GM23338 (cell line): ENCODE measurements at regions not wholly inside any gene's neighbourhood (a gene's known extent, or its start where the extent isn't known, plus 50 kb on each side); places are given as distances from the start of the nearest gene placed in this dataset.

Source experiments
- ATAC-seq: fragments of 200-7000 bp; cut with Tn5 transposase; 3 replicates; pipeline ENCODE4 v1.9.1; 2020
- DNase-seq: peaks from one replicate; pipeline ENCODE4 v3.0.0-alpha.2; 2015; ENCODE audit warnings: low spot score
- H2AFZ ChIP-seq: fragments of 200-600 bp; sonication (generic); 2 replicates; pipeline ENCODE4 v1.8.0; 2016; ENCODE audit warnings: antibody characterized with exemption, mild to moderate bottlenecking, moderate library complexity
- H3F3A ChIP-seq: fragments of 200-600 bp; sonication (generic); replicated peaks from 2 replicates; pipeline ENCODE4 v1.8.0; 2017; ENCODE audit warnings: antibody characterized with exemption, mixed run types, low read depth
- H3K27ac ChIP-seq: fragments of 200-600 bp; sonication (generic); 2 replicates; pipeline ENCODE4 v1.6.1; 2016; ENCODE audit warnings: low read depth
- H3K27me3 ChIP-seq: fragments of 200-600 bp; sonication (generic); 2 replicates; pipeline ENCODE4 v1.8.0; 2016; ENCODE audit warnings: mild to moderate bottlenecking, mixed run types, moderate library complexity; ENCODE audit not compliant: insufficient read depth
- H3K36me3 ChIP-seq: fragments of 200-600 bp; sonication (generic); 2 replicates; pipeline ENCODE4 v1.8.0; 2016; ENCODE audit warnings: mild to moderate bottlenecking; ENCODE audit not compliant: insufficient read depth
- H3K4me1 ChIP-seq: fragments of 200-600 bp; sonication (generic); 2 replicates; pipeline ENCODE4 v1.8.0; 2016; ENCODE audit warnings: mild to moderate bottlenecking, moderate library complexity; ENCODE audit not compliant: insufficient read depth
- H3K4me2 ChIP-seq: fragments of 200-600 bp; sonication (generic); 2 replicates; pipeline ENCODE4 v1.7.1; 2017; ENCODE audit warnings: mixed run types
- H3K4me3 ChIP-seq: fragments of 200-600 bp; sonication (generic); 2 replicates; pipeline ENCODE4 v1.6.1; 2016; ENCODE audit warnings: mixed run types
- H3K79me2 ChIP-seq: fragments of 200-600 bp; sonication (generic); replicated peaks from 2 replicates; pipeline ENCODE4 v1.8.0; 2017; ENCODE audit warnings: mild to moderate bottlenecking; ENCODE audit not compliant: insufficient read depth
- H3K9me2 ChIP-seq: fragments of 200-600 bp; sonication (generic); 2 replicates; pipeline ENCODE4 v1.8.0; 2017; ENCODE audit not compliant: insufficient read depth
- H4K20me1 ChIP-seq: fragments of 200-600 bp; sonication (generic); replicated peaks from 2 replicates; pipeline ENCODE4 v1.8.0; 2017; ENCODE audit warnings: mild to moderate bottlenecking; ENCODE audit not compliant: insufficient read depth
- H3K27ac Mint-ChIP-seq: 2 replicates; pipeline ENCODE4 v1.8.0; 2020; ENCODE audit warnings: inconsistent platforms, mild to moderate bottlenecking, moderate library complexity, mixed read lengths
- H3K27me3 Mint-ChIP-seq: 3 replicates; pipeline ENCODE4 v1.8.0; 2022; ENCODE audit warnings: low read depth, mild to moderate bottlenecking, moderate library complexity, mixed read lengths, inconsistent platforms; ENCODE audit not compliant: insufficient read depth, poor library complexity
- H3K36me3 Mint-ChIP-seq: 3 replicates; pipeline ENCODE4 v1.8.0; 2021; ENCODE audit warnings: low read depth, mild to moderate bottlenecking, inconsistent platforms, moderate library complexity, mixed read lengths
- H3K4me1 Mint-ChIP-seq: 3 replicates; pipeline ENCODE4 v1.8.0; 2020; ENCODE audit warnings: mild to moderate bottlenecking, inconsistent platforms, mixed read lengths
- H3K4me3 Mint-ChIP-seq: 3 replicates; pipeline ENCODE4 v1.8.0; 2021; ENCODE audit warnings: moderate library complexity, mild to moderate bottlenecking, inconsistent platforms, mixed read lengths
- H3K9me3 Mint-ChIP-seq: 3 replicates; pipeline ENCODE4 v1.8.0; 2020; ENCODE audit warnings: moderate library complexity, mild to moderate bottlenecking, inconsistent platforms, mixed read lengths
- CREB1 ChIP-seq: fragments of 250-450 bp; sonication (Bioruptor Pico); IDR thresholded peaks from 2 replicates; pipeline ENCODE4 v1.5.0; 2020; ENCODE audit warnings: low read depth, mild to moderate bottlenecking, moderate library complexity
- EZH2 ChIP-seq: fragments of 200-600 bp; sonication (generic); IDR thresholded peaks from one replicate; pipeline ENCODE4 v1.8.0; 2017; ENCODE audit warnings: antibody characterized with exemption, mild to moderate bottlenecking, low read depth; ENCODE audit not compliant: unreplicated experiment
- EZH2phosphoT487 ChIP-seq: fragments of 200-600 bp; sonication (generic); IDR thresholded peaks from one replicate; pipeline ENCODE4 v1.8.1; 2018; ENCODE audit warnings: antibody characterized with exemption; ENCODE audit not compliant: unreplicated experiment
- JUNB ChIP-seq: IDR thresholded peaks from one replicate; pipeline ENCODE4 v1.6.1; 2016; ENCODE audit warnings: antibody characterized with exemption; ENCODE audit not compliant: unreplicated experiment
- NANOG ChIP-seq: IDR thresholded peaks from 2 replicates; pipeline ENCODE4 v1.6.1; 2016; ENCODE audit warnings: antibody characterized with exemption, borderline replicate concordance
- POLR2AphosphoS5 ChIP-seq: IDR thresholded peaks from 2 replicates; pipeline ENCODE4 v1.6.1; 2016; ENCODE audit warnings: antibody characterized with exemption, low read depth
- REST ChIP-seq: IDR thresholded peaks from one replicate; pipeline ENCODE4 v1.6.1; 2018; ENCODE audit warnings: antibody characterized with exemption; ENCODE audit not compliant: unreplicated experiment
- STAT1 ChIP-seq: IDR thresholded peaks from one replicate; pipeline ENCODE4 v1.6.1; 2016; ENCODE audit warnings: antibody characterized with exemption; ENCODE audit not compliant: unreplicated experiment
- ZNF331 ChIP-seq: fragments of 250-450 bp; sonication (Bioruptor Pico); IDR thresholded peaks from 2 replicates; pipeline ENCODE4 v1.5.0; 2020; ENCODE audit warnings: low read depth, mild to moderate bottlenecking, moderate library complexity
- TF ChIP-seq, protein P1 (sequence below): fragments of 250-450 bp; sonication (Bioruptor Pico); IDR thresholded peaks from 2 replicates; pipeline ENCODE4 v1.5.0; 2020; ENCODE audit warnings: mild to moderate bottlenecking, moderate library complexity
- TF ChIP-seq, protein P2 (sequence below): IDR thresholded peaks from 2 replicates; pipeline ENCODE4 v1.6.1; 2016; ENCODE audit warnings: antibody characterized with exemption

DNA sequence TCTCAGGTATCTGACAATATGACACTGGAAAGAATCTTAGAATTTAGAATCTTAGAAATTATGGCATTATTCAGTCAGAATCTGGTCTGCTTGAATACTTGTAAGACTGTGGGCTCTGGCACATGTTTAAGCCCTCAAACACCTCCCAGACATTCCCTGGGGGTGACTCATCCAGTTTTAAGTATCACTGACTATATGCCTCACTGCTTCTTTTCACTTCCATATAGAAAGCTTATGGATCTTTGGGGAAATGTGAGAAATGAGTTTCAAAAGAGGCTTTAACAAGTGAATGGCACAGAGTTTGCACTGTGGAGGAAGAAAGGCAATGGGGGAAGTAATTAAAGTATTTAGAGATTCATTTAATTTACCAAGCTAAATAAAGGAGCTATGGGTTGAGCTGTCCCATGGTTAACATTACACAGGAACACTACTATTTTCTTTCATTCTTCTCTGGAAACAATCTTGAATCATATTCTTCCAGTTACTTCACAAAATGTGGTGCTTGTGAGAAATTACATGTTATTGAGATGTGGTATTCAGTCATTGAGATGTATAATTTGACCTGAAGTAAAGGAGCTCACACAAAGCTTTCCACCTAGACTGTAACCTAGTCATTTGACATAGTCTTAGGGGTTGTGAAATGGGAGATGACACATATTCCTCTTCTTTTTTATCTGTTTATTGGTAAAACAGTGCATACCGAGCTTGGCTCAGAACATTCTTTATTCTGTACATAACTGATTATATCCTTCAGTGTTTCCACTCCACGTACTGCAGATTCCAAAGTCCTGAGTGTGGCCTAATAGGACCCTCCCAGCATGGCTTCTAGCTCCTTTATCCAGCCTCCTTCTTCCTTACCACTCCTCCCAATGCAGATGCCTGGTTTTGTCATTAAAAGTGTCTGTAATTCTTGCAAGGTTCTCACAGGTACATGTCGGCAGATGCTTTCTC lies 544.6 kb upstream of the NECTIN3 start (continued):
- TF ChIP-seq, protein P1, sequence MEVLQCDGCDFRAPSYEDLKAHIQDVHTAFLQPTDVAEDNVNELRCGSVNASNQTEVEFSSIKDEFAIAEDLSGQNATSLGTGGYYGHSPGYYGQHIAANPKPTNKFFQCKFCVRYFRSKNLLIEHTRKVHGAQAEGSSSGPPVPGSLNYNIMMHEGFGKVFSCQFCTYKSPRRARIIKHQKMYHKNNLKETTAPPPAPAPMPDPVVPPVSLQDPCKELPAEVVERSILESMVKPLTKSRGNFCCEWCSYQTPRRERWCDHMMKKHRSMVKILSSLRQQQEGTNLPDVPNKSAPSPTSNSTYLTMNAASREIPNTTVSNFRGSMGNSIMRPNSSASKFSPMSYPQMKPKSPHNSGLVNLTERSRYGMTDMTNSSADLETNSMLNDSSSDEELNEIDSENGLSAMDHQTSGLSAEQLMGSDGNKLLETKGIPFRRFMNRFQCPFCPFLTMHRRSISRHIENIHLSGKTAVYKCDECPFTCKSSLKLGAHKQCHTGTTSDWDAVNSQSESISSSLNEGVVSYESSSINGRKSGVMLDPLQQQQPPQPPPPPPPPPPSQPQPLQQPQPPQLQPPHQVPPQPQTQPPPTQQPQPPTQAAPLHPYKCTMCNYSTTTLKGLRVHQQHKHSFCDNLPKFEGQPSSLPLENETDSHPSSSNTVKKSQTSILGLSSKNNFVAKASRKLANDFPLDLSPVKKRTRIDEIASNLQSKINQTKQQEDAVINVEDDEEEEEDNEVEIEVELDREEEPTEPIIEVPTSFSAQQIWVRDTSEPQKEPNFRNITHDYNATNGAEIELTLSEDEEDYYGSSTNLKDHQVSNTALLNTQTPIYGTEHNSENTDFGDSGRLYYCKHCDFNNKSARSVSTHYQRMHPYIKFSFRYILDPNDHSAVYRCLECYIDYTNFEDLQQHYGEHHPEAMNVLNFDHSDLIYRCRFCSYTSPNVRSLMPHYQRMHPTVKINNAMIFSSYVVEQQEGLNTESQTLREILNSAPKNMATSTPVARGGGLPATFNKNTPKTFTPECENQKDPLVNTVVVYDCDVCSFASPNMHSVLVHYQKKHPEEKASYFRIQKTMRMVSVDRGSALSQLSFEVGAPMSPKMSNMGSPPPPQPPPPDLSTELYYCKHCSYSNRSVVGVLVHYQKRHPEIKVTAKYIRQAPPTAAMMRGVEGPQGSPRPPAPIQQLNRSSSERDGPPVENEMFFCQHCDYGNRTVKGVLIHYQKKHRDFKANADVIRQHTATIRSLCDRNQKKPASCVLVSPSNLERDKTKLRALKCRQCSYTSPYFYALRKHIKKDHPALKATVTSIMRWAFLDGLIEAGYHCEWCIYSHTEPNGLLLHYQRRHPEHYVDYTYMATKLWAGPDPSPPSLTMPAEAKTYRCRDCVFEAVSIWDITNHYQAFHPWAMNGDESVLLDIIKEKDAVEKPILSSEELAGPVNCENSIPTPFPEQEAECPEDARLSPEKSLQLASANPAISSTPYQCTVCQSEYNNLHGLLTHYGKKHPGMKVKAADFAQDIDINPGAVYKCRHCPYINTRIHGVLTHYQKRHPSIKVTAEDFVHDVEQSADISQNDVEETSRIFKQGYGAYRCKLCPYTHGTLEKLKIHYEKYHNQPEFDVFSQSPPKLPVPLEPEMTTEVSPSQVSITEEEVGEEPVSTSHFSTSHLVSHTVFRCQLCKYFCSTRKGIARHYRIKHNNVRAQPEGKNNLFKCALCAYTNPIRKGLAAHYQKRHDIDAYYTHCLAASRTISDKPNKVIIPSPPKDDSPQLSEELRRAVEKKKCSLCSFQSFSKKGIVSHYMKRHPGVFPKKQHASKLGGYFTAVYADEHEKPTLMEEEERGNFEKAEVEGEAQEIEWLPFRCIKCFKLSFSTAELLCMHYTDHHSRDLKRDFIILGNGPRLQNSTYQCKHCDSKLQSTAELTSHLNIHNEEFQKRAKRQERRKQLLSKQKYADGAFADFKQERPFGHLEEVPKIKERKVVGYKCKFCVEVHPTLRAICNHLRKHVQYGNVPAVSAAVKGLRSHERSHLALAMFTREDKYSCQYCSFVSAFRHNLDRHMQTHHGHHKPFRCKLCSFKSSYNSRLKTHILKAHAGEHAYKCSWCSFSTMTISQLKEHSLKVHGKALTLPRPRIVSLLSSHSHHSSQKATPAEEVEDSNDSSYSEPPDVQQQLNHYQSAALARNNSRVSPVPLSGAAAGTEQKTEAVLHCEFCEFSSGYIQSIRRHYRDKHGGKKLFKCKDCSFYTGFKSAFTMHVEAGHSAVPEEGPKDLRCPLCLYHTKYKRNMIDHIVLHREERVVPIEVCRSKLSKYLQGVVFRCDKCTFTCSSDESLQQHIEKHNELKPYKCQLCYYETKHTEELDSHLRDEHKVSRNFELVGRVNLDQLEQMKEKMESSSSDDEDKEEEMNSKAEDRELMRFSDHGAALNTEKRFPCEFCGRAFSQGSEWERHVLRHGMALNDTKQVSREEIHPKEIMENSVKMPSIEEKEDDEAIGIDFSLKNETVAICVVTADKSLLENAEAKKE (CRISPR knock-in tag): peak; percentile 63; the same call in 1 of the 2 replicates

DNA sequence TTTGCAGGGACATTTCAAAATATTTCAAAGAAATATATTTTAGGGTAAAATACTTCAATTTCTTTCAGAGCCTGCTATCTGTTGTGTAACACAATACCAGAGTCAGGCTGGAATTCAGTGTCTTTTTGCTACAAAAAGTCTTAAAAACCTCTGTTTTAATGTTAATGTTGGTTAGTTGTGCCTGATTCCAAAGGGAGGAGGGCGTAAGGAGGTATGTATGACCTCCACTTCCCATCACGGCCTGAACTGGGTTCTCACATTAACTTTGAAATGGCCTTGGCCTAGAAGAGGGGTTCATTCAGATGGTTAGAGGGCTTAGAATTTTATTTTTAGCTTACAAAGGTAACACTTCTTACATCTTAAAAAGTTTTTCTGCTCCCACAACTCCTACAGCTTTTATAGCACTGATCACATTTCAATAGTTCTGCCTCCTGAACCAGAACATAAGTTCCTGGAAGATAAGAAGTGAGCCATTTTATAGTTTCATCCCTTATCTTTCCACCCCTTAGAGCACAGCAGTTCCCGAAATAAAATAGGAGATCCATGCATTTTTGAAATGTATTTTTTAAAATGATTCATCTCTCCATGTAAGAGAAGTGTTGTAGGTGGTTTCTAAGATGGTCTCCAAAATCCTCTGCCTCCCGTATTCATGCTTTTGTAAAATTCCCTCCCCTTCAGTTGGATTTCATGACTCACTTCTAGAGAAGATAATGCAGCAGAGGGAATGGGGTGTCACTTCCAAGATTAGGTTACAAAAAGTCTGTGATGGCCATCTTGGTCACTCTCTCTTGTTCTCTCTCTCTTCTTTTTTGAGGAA lies 543.1 kb upstream of the NECTIN3 start:
- Histone ChIP-seq H3K4me2 (0 out of 2 replicates have a peak overlapping the region, but pooled peaks have one; percentile 10), H3K9me2 (peaks cover 9% of the 10 kb centered on the region; the same call in 1 of the 2 replicates), H3K27ac (peak overlapping the region; percentile 92), H3K4me3 (no peak overlapping the region), H3K79me2 (no peaks in the 10 kb centered on the region), H3K36me3 (0 out of 2 replicates have a peak, but pooled peaks cover 4% of the 10 kb centered on the region), H3F3A (no peaks in the 10 kb centered on the region), H2AFZ (no peak overlapping the region; the same call in 1 of the 2 replicates), H4K20me1 (no peaks in the 10 kb centered on the region), H3K4me1 (peaks cover 32% of the 10 kb centered on the region), H3K27me3 (no peaks in the 10 kb centered on the region)
- peaks cover 27% of the 10 kb centered on the region for H3K9me3 Mint-ChIP-seq
- peaks cover 46% of the 10 kb centered on the region for H3K36me3 Mint-ChIP-seq
- no peaks in the 10 kb centered on the region for H3K27me3 Mint-ChIP-seq
- ATAC-seq (peak; percentile 43; the same call in 2 of the 3 replicates), DNase-seq (peak; percentile 16)
- no peak overlapping the region; the same call in 1 of the 2 replicates for H3K27ac Mint-ChIP-seq
- H3K4me3 Mint-ChIP-seq: no peak overlapping the region
- H3K4me1 Mint-ChIP-seq: peaks cover 33% of the 10 kb centered on the region
- TF ChIP-seq POLR2AphosphoS5: no peak
- TF ChIP-seq NANOG: no peak
- no peak for TF ChIP-seq EZH2phosphoT487
- TF ChIP-seq, protein P2, sequence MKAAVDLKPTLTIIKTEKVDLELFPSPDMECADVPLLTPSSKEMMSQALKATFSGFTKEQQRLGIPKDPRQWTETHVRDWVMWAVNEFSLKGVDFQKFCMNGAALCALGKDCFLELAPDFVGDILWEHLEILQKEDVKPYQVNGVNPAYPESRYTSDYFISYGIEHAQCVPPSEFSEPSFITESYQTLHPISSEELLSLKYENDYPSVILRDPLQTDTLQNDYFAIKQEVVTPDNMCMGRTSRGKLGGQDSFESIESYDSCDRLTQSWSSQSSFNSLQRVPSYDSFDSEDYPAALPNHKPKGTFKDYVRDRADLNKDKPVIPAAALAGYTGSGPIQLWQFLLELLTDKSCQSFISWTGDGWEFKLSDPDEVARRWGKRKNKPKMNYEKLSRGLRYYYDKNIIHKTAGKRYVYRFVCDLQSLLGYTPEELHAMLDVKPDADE: no peak
- no peak for TF ChIP-seq EZH2
- no peak for TF ChIP-seq STAT1
- TF ChIP-seq CREB1 (CRISPR knock-in tag): no peak
- TF ChIP-seq ZNF331 (CRISPR knock-in tag): no peak
- no peak for TF ChIP-seq JUNB
- no peak for TF ChIP-seq REST
